HCT116 (cell line): ENCODE measurements at regions not wholly inside any gene's neighbourhood (a gene's known extent, or its start where the extent isn't known, plus 50 kb on each side); places are given as distances from the start of the nearest gene placed in this dataset.

ENCODE experiments used
- ATAC-seq: fragments of 200-7000 bp; cut with Tn5 transposase; 2 replicates; pipeline ENCODE4 v1.9.1; 2020; ENCODE audit warnings: mild to moderate bottlenecking, moderate library complexity
- BruUV-seq: library from RNA; stranded (reverse); fragments of 400-500 nt; replicated peaks from 2 replicates; lab custom pipeline; 2021; lab: Mats Ljungman, UMichigan
- CTCF ChIA-PET: fragments of 300-600 bp; sonication (Branson Sonifier 250); formaldehyde crosslinking; loops from one replicate; lab custom pipeline; 2021; ENCODE audit warnings: antibody characterized with exemption; lab: Charles Lee
- POLR2A ChIA-PET: fragments of 300-600, 350-600 bp; sonication (Branson Sonifier 250); formaldehyde crosslinking; loops from one replicate; lab custom pipeline; 2021; ENCODE audit warnings: antibody characterized with exemption; lab: Charles Lee
- RAD21 ChIA-PET, 2 experiments: fragments of 300-600 bp; sonication (Branson Sonifier 250); formaldehyde crosslinking; loops; one replicate each; lab custom pipeline; 2023; ENCODE audit warnings: low total read pairs in 2 of 2; ENCODE audit not compliant: uncharacterized antibody in 2 of 2, unreplicated experiment in 2 of 2, low non-redundant PET in 1 of 2; lab: Charles Lee
- DNase-seq: peaks from one replicate; pipeline ENCODE4 v3.0.0-alpha.2; 2010; ENCODE audit warnings: low read depth, low spot score
- H2AFZ ChIP-seq: fragments of 200-600 bp; shearing (Covaris generic), sonication (generic); 2 replicates; pipeline ENCODE4 v1.6.1; 2017; ENCODE audit warnings: low read depth, mixed run types, mixed read lengths, antibody characterized with exemption, low read length; ENCODE audit not compliant: poor library complexity, severe bottlenecking
- H3K27ac ChIP-seq: 2 replicates; pipeline ENCODE4 v1.5.1; 2012; ENCODE audit warnings: low read depth, low read length
- H3K27me3 ChIP-seq: fragments of 200-600 bp; sonication (generic); 2 replicates; pipeline ENCODE4 v1.6.1; 2016; ENCODE audit warnings: mixed run types, low read length, mixed read lengths; ENCODE audit not compliant: insufficient read depth
- H3K36me3 ChIP-seq, 2 experiments: fragments of 200-500 bp in 1 of 2; fragments of 200-600 bp in 1 of 2; sonication (Bioruptor generic) in 1 of 2; sonication (generic) in 1 of 2; 2 replicates each; pipeline versions ENCODE4 v1.5.1 to v1.6.1; 2014 to 2016; ENCODE audit warnings: low read length in 2 of 2, inconsistent platforms in 1 of 2, mixed read lengths in 1 of 2, mixed run types in 1 of 2; ENCODE audit not compliant: insufficient read depth in 2 of 2, control insufficient read depth in 1 of 2
- H3K4me1 ChIP-seq, 2 experiments: fragments of 200-600 bp in 1 of 2; sonication (generic) in 1 of 2; 2 replicates each; pipeline versions ENCODE4 v1.5.1 to v1.6.1; 2012 to 2017; ENCODE audit warnings: low read length in 2 of 2, inconsistent platforms in 1 of 2, mild to moderate bottlenecking in 1 of 2, mixed read lengths in 1 of 2, mixed run types in 1 of 2, moderate library complexity in 1 of 2; ENCODE audit not compliant: insufficient read depth in 2 of 2, control insufficient read depth in 1 of 2
- H3K4me2 ChIP-seq: fragments of 200-600 bp; sonication (generic); 2 replicates; pipeline ENCODE4 v1.6.1; 2017; ENCODE audit warnings: mixed run types, low read length, mixed read lengths
- H3K4me3 ChIP-seq, 2 experiments: fragments of 200-600 bp in 1 of 2; sonication (generic) in 1 of 2; replicated peaks in 1 of 2; 2 replicates each; pipeline ENCODE4 v1.5.1; 2011 to 2016; ENCODE audit warnings: low read length in 2 of 2, control low read depth in 1 of 2, low read depth in 1 of 2, mild to moderate bottlenecking in 1 of 2, mixed read lengths in 1 of 2, mixed run types in 1 of 2
- H3K79me2 ChIP-seq: fragments of 200-600 bp; sonication (generic); 2 replicates; pipeline ENCODE4 v1.6.1; 2017; ENCODE audit warnings: mild to moderate bottlenecking, mixed run types, low read length, moderate library complexity, mixed read lengths; ENCODE audit not compliant: insufficient read depth
- H3K9ac ChIP-seq: fragments of 200-600 bp; sonication (generic); 2 replicates; pipeline ENCODE4 v1.6.1; 2016; ENCODE audit warnings: low read length, mixed read lengths
- H3K9me2 ChIP-seq: fragments of 200-600 bp; sonication (generic), shearing (Covaris generic); 2 replicates; pipeline ENCODE4 v1.6.1; 2017; ENCODE audit warnings: mixed run types, mild to moderate bottlenecking, moderate library complexity; ENCODE audit not compliant: insufficient read depth
- H3K9me3 ChIP-seq, 2 experiments: fragments of 200-500 bp in 1 of 2; fragments of 200-600 bp in 1 of 2; sonication (Bioruptor generic) in 1 of 2; sonication (generic) in 1 of 2; 2 replicates each; pipeline ENCODE4 v1.6.1; 2014 to 2017; ENCODE audit warnings: low read length in 2 of 2, mixed read lengths in 2 of 2, inconsistent platforms in 1 of 2, low read depth in 1 of 2, mild to moderate bottlenecking in 1 of 2, mixed run types in 1 of 2, moderate library complexity in 1 of 2; ENCODE audit not compliant: control insufficient read depth in 1 of 2, insufficient read depth in 1 of 2
- H4K20me1 ChIP-seq: fragments of 200-600 bp; sonication (generic), shearing (Covaris generic); 2 replicates; pipeline ENCODE4 v1.6.1; 2017; ENCODE audit warnings: mixed run types, mild to moderate bottlenecking, moderate library complexity; ENCODE audit not compliant: insufficient read depth
- EZH2 ChIP-seq: fragments of 200-600 bp; sonication (generic); IDR thresholded peaks from 2 replicates; pipeline ENCODE4 v1.6.1; 2017; ENCODE audit warnings: antibody characterized with exemption, mixed run types
- SP1 ChIP-seq: IDR thresholded peaks from 2 replicates; pipeline ENCODE4 v1.6.1; 2012; ENCODE audit warnings: low read depth
- TCF7L2 ChIP-seq: IDR thresholded peaks from 2 replicates; pipeline ENCODE4 v1.7.0; 2011; ENCODE audit warnings: borderline replicate concordance, inconsistent platforms; ENCODE audit not compliant: insufficient read depth, insufficient read length; ENCODE audit errors: extremely low read depth
- ZNF274 ChIP-seq: fragments of 200-500 bp; sonication (Bioruptor generic); IDR thresholded peaks from 2 replicates; pipeline ENCODE4 v1.6.1; 2014; ENCODE audit warnings: mild to moderate bottlenecking, low read depth, low read length, inconsistent platforms
- intact Hi-C: fragments of 100-400 bp; cut with micrococcal nuclease; formaldehyde crosslinking; loops from 2 replicates; pipeline ENCODE4 v1.10.0; 2022
- TF ChIP-seq, protein P1 (sequence below): IDR thresholded peaks from 2 replicates; pipeline ENCODE4 v1.6.1; 2012; ENCODE audit warnings: low read depth
- TF ChIP-seq, protein P2 (sequence below), 3 experiments: fragments of 200-600 bp in 1 of 3; sonication (generic) in 1 of 3; IDR thresholded peaks in 2 of 3; conservative IDR thresholded peaks in 1 of 3; 2 replicates each; pipeline ENCODE4 v1.5.1; 2012 to 2017; ENCODE audit warnings: low read depth in 2 of 3, low read length in 2 of 3, antibody characterized with exemption in 1 of 3, borderline replicate concordance in 1 of 3, control low read depth in 1 of 3, mild to moderate bottlenecking in 1 of 3, mixed read lengths in 1 of 3, mixed run types in 1 of 3, moderate library complexity in 1 of 3; ENCODE audit not compliant: insufficient read depth in 1 of 3
- TF ChIP-seq, protein P3 (sequence below): IDR thresholded peaks from 2 replicates; pipeline ENCODE4 v1.6.1; 2012

DNA sequence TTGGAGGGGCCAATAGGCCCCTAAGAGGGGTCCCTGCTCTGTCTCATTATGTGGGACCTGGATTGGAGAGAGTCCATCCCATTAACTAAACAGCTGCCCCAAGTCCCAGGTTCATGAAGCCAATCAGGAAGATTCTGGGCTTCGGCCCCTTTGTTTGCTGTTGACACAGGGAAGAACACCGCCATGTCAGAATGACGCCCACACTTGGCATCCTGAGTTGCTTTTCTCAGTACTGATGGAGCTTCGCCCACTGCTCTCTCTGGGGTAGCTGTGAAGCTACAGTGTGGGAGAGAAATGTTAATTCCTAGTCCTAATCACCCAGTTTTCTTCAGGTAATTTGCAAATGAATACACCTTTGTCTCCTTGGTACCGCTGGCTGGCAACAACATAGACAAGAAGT is 264.7 kb downstream of the GLRX3 start:
- DNase-seq (no peak), ATAC-seq (no peak)
- no peak overlapping the region for H2AFZ ChIP-seq
- intact Hi-C loops = no loop called here
- no peaks in the 10 kb centered on the region for H3K9me2 ChIP-seq
- no TSS peak for BruUV-seq
- H3K9ac ChIP-seq = no peak overlapping the region
- no peak overlapping the region for H3K27ac ChIP-seq
- H3K36me3 ChIP-seq = no peaks in the 10 kb centered on the region
- ChIA-PET POLR2A (no interaction called here), CTCF (no interaction called here), RAD21 (no interaction called here)
- no peaks in the 10 kb centered on the region for H4K20me1 ChIP-seq
- 0 out of 2 replicates have a peak, but pooled peaks cover 5% of the 10 kb centered on the region for H3K27me3 ChIP-seq
- no peaks in the 10 kb centered on the region for H3K79me2 ChIP-seq
- no peak overlapping the region for H3K4me2 ChIP-seq
- no peaks in the 10 kb centered on the region for H3K9me3 ChIP-seq
- H3K4me1 ChIP-seq = no peaks in the 10 kb centered on the region
- TF ChIP-seq, protein P1, sequence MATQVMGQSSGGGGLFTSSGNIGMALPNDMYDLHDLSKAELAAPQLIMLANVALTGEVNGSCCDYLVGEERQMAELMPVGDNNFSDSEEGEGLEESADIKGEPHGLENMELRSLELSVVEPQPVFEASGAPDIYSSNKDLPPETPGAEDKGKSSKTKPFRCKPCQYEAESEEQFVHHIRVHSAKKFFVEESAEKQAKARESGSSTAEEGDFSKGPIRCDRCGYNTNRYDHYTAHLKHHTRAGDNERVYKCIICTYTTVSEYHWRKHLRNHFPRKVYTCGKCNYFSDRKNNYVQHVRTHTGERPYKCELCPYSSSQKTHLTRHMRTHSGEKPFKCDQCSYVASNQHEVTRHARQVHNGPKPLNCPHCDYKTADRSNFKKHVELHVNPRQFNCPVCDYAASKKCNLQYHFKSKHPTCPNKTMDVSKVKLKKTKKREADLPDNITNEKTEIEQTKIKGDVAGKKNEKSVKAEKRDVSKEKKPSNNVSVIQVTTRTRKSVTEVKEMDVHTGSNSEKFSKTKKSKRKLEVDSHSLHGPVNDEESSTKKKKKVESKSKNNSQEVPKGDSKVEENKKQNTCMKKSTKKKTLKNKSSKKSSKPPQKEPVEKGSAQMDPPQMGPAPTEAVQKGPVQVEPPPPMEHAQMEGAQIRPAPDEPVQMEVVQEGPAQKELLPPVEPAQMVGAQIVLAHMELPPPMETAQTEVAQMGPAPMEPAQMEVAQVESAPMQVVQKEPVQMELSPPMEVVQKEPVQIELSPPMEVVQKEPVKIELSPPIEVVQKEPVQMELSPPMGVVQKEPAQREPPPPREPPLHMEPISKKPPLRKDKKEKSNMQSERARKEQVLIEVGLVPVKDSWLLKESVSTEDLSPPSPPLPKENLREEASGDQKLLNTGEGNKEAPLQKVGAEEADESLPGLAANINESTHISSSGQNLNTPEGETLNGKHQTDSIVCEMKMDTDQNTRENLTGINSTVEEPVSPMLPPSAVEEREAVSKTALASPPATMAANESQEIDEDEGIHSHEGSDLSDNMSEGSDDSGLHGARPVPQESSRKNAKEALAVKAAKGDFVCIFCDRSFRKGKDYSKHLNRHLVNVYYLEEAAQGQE = no peak
- TF ChIP-seq EZH2 (no peak), TCF7L2 (no peak)
- no peak overlapping the region for H3K4me3 ChIP-seq

DNA sequence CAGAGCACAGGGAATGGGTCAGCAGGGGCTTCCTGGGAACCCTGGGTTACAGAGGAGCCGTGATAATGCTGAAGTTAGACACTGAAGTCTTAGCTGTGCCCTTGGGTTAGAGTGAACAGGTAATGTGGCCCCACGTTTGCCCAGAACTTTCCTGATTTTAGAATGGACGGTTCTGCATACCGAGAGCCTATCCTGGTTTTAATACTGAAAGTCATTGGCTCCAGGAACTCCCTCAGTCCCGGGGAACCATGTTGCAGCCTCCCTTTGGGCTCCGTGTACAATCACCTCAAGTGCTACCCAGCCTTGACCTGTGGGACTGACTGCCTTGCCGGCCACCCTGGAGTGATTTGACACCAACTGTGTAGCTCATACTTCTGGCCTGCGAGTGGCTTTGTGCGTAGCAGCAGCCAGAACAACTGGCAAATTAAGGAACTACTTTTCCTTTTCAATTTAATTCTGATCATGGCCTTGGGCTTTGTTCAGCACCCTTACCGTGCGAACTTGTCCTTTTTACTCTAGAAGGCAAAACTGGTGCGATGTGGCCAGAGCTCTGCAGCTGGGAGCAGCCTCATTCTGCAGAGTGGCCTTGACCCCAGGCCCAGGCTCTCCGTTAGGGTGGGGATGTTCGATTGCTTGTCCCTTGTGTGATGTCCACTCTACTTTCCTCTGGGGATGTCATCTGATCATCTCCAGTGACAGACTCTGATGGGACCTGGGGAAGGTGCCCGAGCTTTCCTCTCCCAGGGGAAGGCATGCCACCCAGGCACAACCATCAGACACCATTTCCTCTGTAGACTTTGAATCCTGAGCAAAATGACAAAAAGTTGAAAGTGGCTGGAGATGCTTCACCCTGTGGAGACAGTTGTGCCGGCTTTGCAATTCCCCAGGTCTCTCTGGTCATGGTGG is 265.9 kb downstream of the GLRX3 start:
- no peak overlapping the region for H3K4me2 ChIP-seq
- intact Hi-C loops = no loop called here
- TF ChIP-seq SP1 = no peak
- TF ChIP-seq ZNF274 = no peak
- TF ChIP-seq, protein P2, sequence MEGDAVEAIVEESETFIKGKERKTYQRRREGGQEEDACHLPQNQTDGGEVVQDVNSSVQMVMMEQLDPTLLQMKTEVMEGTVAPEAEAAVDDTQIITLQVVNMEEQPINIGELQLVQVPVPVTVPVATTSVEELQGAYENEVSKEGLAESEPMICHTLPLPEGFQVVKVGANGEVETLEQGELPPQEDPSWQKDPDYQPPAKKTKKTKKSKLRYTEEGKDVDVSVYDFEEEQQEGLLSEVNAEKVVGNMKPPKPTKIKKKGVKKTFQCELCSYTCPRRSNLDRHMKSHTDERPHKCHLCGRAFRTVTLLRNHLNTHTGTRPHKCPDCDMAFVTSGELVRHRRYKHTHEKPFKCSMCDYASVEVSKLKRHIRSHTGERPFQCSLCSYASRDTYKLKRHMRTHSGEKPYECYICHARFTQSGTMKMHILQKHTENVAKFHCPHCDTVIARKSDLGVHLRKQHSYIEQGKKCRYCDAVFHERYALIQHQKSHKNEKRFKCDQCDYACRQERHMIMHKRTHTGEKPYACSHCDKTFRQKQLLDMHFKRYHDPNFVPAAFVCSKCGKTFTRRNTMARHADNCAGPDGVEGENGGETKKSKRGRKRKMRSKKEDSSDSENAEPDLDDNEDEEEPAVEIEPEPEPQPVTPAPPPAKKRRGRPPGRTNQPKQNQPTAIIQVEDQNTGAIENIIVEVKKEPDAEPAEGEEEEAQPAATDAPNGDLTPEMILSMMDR (IDR thresholded peaks at IDR 0.05 in 2 of 3, conservative IDR thresholded peaks at IDR 0.05 in 1 of 3; ENCODE audit: borderline replicate concordance in 1 of 3, insufficient read depth in 1 of 3, low read depth in 2 of 3, low read length in 2 of 3) = no peak
- TF ChIP-seq, protein P3, sequence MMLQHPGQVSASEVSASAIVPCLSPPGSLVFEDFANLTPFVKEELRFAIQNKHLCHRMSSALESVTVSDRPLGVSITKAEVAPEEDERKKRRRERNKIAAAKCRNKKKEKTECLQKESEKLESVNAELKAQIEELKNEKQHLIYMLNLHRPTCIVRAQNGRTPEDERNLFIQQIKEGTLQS = no peak
- TF ChIP-seq, protein P1 = no peak

More for the DNA sequence above, 265.9 kb downstream of the GLRX3 start:
- no TSS peak for BruUV-seq
- Histone ChIP-seq H3K9me3 (no peaks in the 10 kb centered on the region), H3K27me3 (0 out of 2 replicates have a peak, but pooled peaks cover 5% of the 10 kb centered on the region), H3K27ac (no peak overlapping the region), H4K20me1 (no peaks in the 10 kb centered on the region), H3K4me3 (no peak overlapping the region), H3K9me2 (no peaks in the 10 kb centered on the region), H3K9ac (no peak overlapping the region), H3K79me2 (no peaks in the 10 kb centered on the region), H2AFZ (no peak overlapping the region), H3K4me1 (no peaks in the 10 kb centered on the region), H3K36me3 (no peaks in the 10 kb centered on the region)
- ATAC-seq (no peak), DNase-seq (no peak)
- ChIA-PET POLR2A (no interaction called here), CTCF (no interaction called here), RAD21 (no interaction called here)
